Mesenchymal stem cell (in vitro differentiated cells and primary cell): ENCODE measurements at regions not wholly inside any gene's neighbourhood (a gene's known extent, or its start where the extent isn't known, plus 50 kb on each side); places are given as distances from the start of the nearest gene placed in this dataset.

Experiments used
- DNase-seq: peaks from one replicate; pipeline ENCODE4 v3.0.0-alpha.2; 2013
- H2AFZ ChIP-seq: one replicate; pipeline ENCODE4 v1.6.1; 2013; ENCODE audit warnings: low read depth, mild to moderate bottlenecking, control low read depth, inconsistent platforms, low read length, moderate library complexity
- H2AK5ac ChIP-seq: 2 replicates; pipeline ENCODE4 v1.6.1; 2013; ENCODE audit warnings: low read length, moderate library complexity, mild to moderate bottlenecking, inconsistent platforms; ENCODE audit not compliant: severe bottlenecking
- H2BK120ac ChIP-seq: one replicate; pipeline ENCODE4 v1.6.1; 2013; ENCODE audit warnings: low read depth, mild to moderate bottlenecking, inconsistent platforms, low read length, moderate library complexity
- H2BK12ac ChIP-seq, 2 experiments: one replicate each; pipeline ENCODE4 v1.6.1; 2013; ENCODE audit warnings: inconsistent platforms in 2 of 2, low read length in 2 of 2, mild to moderate bottlenecking in 2 of 2, moderate library complexity in 2 of 2, control low read depth in 1 of 2
- H2BK15ac ChIP-seq: one replicate; pipeline ENCODE4 v1.6.1; 2013; ENCODE audit warnings: mild to moderate bottlenecking, low read depth, inconsistent platforms; ENCODE audit not compliant: poor library complexity, severe bottlenecking
- H2BK5ac ChIP-seq: 2 replicates; pipeline ENCODE4 v1.6.1; 2013; ENCODE audit warnings: low read depth, mild to moderate bottlenecking, low read length, control low read depth, inconsistent platforms; ENCODE audit not compliant: poor library complexity, severe bottlenecking
- H3K14ac ChIP-seq, 2 experiments: one replicate each; pipeline ENCODE4 v1.6.1; 2013; ENCODE audit warnings: inconsistent platforms in 2 of 2, low read length in 2 of 2, control low read depth in 1 of 2, mild to moderate bottlenecking in 1 of 2, moderate library complexity in 1 of 2
- H3K18ac ChIP-seq, 2 experiments: one replicate each; pipeline ENCODE4 v1.6.1; 2013; ENCODE audit warnings: inconsistent platforms in 2 of 2, low read length in 2 of 2, control low read depth in 1 of 2, low read depth in 1 of 2, mild to moderate bottlenecking in 1 of 2
- H3K23ac ChIP-seq, 2 experiments: one replicate each; pipeline ENCODE4 v1.6.1; 2013; ENCODE audit warnings: inconsistent platforms in 2 of 2, low read length in 2 of 2, mild to moderate bottlenecking in 2 of 2, moderate library complexity in 2 of 2, control low read depth in 1 of 2
- H3K27ac ChIP-seq: 2 replicates; pipeline ENCODE4 v1.5.1; 2013; ENCODE audit warnings: mild to moderate bottlenecking, moderate library complexity, low read length, control low read depth, inconsistent platforms; ENCODE audit not compliant: poor library complexity, severe bottlenecking
- H3K27me3 ChIP-seq, 2 experiments: 2 replicates each; pipeline versions ENCODE4 v1.6.1 to v1.7.0; 2013; ENCODE audit warnings: low read length in 2 of 2, mild to moderate bottlenecking in 2 of 2, moderate library complexity in 2 of 2, control low read depth in 1 of 2, inconsistent platforms in 1 of 2; ENCODE audit not compliant: control insufficient read depth in 1 of 2, insufficient read depth in 1 of 2
- H3K36me3 ChIP-seq, 2 experiments: 2 replicates each; pipeline versions ENCODE4 v1.6.1 to v1.7.0; 2013; ENCODE audit warnings: low read length in 2 of 2, control low read depth in 1 of 2, inconsistent platforms in 1 of 2, low read depth in 1 of 2, mild to moderate bottlenecking in 1 of 2; ENCODE audit not compliant: insufficient read depth in 2 of 2, control insufficient read depth in 1 of 2
- H3K4ac ChIP-seq, 2 experiments: one replicate each; pipeline ENCODE4 v1.6.1; 2013; ENCODE audit warnings: inconsistent platforms in 2 of 2, low read length in 2 of 2, mild to moderate bottlenecking in 2 of 2, moderate library complexity in 2 of 2, control low read depth in 1 of 2, low read depth in 1 of 2
- H3K4me1 ChIP-seq: 2 replicates; pipeline ENCODE4 v1.6.1; 2013; ENCODE audit warnings: low read depth, low read length, control low read depth; ENCODE audit not compliant: control insufficient read depth, insufficient read depth
- H3K4me2 ChIP-seq: 2 replicates; pipeline ENCODE4 v1.6.1; 2013; ENCODE audit warnings: low read length, mild to moderate bottlenecking, inconsistent platforms; ENCODE audit not compliant: poor library complexity, severe bottlenecking
- H3K4me3 ChIP-seq, 2 experiments: 2 replicates each; pipeline versions ENCODE4 v1.5.1 to v1.7.0; 2013; ENCODE audit warnings: low read length in 2 of 2, mild to moderate bottlenecking in 2 of 2, control low read depth in 1 of 2, low read depth in 1 of 2; ENCODE audit not compliant: insufficient read depth in 1 of 2
- H3K79me1 ChIP-seq: replicated peaks from 2 replicates; pipeline ENCODE4 v1.6.1; 2013; ENCODE audit warnings: mild to moderate bottlenecking, control low read depth, low read length, inconsistent platforms; ENCODE audit not compliant: poor library complexity, severe bottlenecking
- H3K9ac ChIP-seq: 2 replicates; pipeline ENCODE4 v1.7.0; 2013; ENCODE audit warnings: mild to moderate bottlenecking, low read length, moderate library complexity
- H3K9me3 ChIP-seq: 2 replicates; pipeline ENCODE4 v1.7.0; 2013; ENCODE audit warnings: mild to moderate bottlenecking, low read length; ENCODE audit not compliant: control insufficient read depth
- H4K8ac ChIP-seq: one replicate; pipeline ENCODE4 v1.6.1; 2013; ENCODE audit warnings: inconsistent platforms, mild to moderate bottlenecking, low read length, moderate library complexity
- H4K91ac ChIP-seq: one replicate; pipeline ENCODE4 v1.6.1; 2013; ENCODE audit warnings: mild to moderate bottlenecking, low read length, inconsistent platforms
- WGBS: methylation state at CpG from one replicate; pipeline ENCODE4 v1.1.7; 2013; ENCODE audit warnings: mixed read lengths; 5-methylcytosine and 5-hydroxymethylcytosine counted together

DNA sequence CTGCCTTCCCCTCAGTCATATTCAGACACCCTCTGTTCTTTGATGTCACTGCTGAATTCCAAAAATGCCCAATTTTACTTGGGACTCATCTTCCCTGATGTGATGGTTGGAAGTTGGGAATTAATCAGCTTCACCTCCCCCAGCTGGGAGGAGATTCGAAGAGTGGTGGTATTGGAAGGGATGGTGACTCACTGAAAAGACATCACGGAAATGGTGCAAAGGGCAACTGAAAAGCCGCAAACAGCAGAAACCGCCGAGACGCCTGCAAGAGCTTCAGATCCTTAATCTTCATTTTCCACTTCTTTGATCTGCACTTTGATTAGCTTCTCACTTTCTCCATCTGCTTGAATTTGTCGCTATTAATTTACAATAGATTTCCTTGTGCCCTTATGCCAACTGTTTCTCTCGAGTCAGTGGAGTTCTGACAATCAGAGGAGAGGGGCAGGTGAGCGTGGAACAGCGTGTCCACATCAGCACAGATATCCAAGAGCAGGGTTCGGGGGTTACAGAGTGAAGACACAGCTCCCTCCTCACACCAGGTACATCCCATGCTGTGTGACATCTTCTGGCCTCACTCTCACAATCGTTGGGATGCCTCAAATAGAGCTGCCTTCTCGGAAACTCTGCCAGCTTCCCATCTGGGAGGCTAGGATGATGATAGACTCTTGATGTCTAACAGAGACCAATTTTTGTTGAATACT lies 325.4 kb downstream of the BRD1 start:
- Histone ChIP-seq H3K23ac (no peak overlapping the region), H2BK15ac (no peak overlapping the region), H3K4me3 (no peak overlapping the region), H2AK5ac (no peak overlapping the region), H3K27me3 (no peaks in the 10 kb centered on the region), H3K4me1 (peaks cover 3% of the 10 kb centered on the region), H3K79me1 (no peaks in the 10 kb centered on the region), H4K91ac (no peak overlapping the region), H2AFZ (no peak overlapping the region), H3K27ac (peak overlapping the region; percentile 64), H3K14ac (no peak overlapping the region), H4K8ac (no peak overlapping the region), H3K4ac (no peak overlapping the region), H3K36me3 (no peaks in the 10 kb centered on the region), H2BK5ac (no peak overlapping the region), H3K9me3 (peaks cover 24% of the 10 kb centered on the region), H3K4me2 (no peak overlapping the region), H2BK12ac (no peak overlapping the region), H2BK120ac (no peak overlapping the region), H3K9ac (no peak overlapping the region), H3K18ac (no peak overlapping the region)
- WGBS, result 51% methylated on average over 13 of the region's 13 CpGs
- peak; percentile 26 for DNase-seq

DNA sequence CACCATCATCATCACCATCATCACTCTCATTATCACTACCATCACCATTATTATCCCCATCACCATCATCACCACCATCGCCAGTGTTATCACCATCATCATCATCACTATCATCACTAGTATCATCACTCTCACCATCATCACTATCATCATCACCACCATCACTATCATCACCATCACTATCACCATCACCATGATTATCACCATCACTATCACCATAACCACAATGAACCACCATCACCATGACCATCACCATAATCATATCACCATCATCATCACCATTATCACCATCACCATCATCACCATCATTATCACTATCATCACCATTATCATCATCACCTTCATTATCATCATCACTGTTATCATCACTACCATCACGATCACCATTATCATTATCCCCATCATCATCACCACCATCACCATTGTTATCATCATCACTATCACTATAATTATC lies 326.7 kb downstream of the BRD1 start:
- H2BK5ac ChIP-seq, result no peak overlapping the region
- no peak overlapping the region for H3K9ac ChIP-seq
- DNase-seq, result no peak
- H2BK12ac ChIP-seq, result no peak overlapping the region
- H3K27me3 ChIP-seq, result no peaks in the 10 kb centered on the region
- no peak overlapping the region for H4K91ac ChIP-seq
- no peak overlapping the region for H2BK120ac ChIP-seq
- no peak overlapping the region for H3K27ac ChIP-seq
- no peaks in the 10 kb centered on the region for H3K79me1 ChIP-seq
- 90% methylated on average over 2 of the region's 2 CpGs for WGBS
- no peak overlapping the region for H3K18ac ChIP-seq
- no peaks in the 10 kb centered on the region for H3K36me3 ChIP-seq
- H3K9me3 ChIP-seq, result peaks cover 29% of the 10 kb centered on the region
- no peak overlapping the region for H3K4ac ChIP-seq
- no peak overlapping the region for H2AK5ac ChIP-seq
- H3K4me1 ChIP-seq, result peaks cover 3% of the 10 kb centered on the region
- no peak overlapping the region for H3K4me2 ChIP-seq
- H3K23ac ChIP-seq, result no peak overlapping the region
- H2BK15ac ChIP-seq, result no peak overlapping the region
- H3K14ac ChIP-seq, result no peak overlapping the region
- no peak overlapping the region for H2AFZ ChIP-seq
- no peak overlapping the region for H4K8ac ChIP-seq
- no peak overlapping the region for H3K4me3 ChIP-seq

DNA sequence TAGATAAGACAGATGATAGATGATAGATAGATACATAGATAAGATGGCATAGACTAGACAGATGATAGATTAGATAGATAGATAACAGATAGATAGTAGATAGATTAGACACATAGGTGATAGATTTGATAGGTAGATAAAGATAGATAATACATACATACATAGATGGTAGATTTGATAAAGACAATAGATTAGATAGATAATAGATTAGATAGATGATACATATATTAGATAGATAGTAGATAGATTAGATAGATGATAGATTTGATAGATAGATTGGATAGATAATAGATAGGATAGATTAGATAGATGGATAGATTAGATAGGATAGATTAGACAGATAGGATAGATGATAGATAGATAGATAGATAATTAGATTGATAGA lies 327.6 kb downstream of the BRD1 start:
- Histone ChIP-seq H3K4me3 (no peak overlapping the region), H2AK5ac (no peak overlapping the region), H3K9ac (no peak overlapping the region), H3K79me1 (no peaks in the 10 kb centered on the region), H2AFZ (no peak overlapping the region), H3K9me3 (peaks cover 28% of the 10 kb centered on the region), H3K18ac (no peak overlapping the region), H2BK5ac (no peak overlapping the region), H3K27me3 (no peaks in the 10 kb centered on the region), H3K27ac (no peak overlapping the region), H3K23ac (no peak overlapping the region), H4K8ac (no peak overlapping the region), H2BK12ac (no peak overlapping the region), H3K4ac (no peak overlapping the region), H3K36me3 (no peaks in the 10 kb centered on the region), H3K4me2 (no peak overlapping the region), H4K91ac (no peak overlapping the region), H3K4me1 (peaks cover 3% of the 10 kb centered on the region), H3K14ac (no peak overlapping the region), H2BK15ac (no peak overlapping the region), H2BK120ac (no peak overlapping the region)
- no peak for DNase-seq

DNA sequence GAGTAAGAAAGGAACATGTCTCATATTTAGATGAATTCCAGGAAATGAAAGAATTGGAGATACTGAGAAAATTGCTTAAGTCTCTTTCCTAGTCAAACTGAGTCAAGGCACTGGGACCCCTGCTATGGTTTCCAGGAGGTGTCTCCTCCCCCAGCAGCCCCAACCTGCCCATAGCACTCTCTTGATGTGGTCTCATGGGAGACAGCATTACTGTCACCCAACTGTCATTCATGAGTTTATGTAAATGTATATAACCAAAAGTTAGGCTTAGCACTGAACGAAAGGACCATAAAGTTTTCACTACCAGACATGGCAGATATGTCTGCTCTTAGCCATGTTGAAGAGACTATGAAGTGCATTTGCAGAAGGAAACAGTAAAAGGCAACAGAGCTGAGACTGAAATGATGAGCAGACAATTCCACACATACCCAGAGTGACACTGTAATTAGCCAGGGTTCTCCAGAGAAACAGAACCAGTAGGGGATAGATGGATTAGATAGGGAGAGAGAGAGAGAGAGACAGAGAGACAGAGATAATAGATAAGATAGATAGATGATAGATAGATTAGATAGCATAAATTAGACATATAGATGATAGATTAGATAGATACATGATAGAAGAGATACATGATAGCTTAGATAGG lies 328.1 kb downstream of the BRD1 start:
- no peak overlapping the region for H2BK15ac ChIP-seq
- peaks cover 25% of the 10 kb centered on the region for H3K9me3 ChIP-seq
- no peak overlapping the region for H2BK12ac ChIP-seq
- H4K8ac ChIP-seq, result no peak overlapping the region
- no peaks in the 10 kb centered on the region for H3K79me1 ChIP-seq
- WGBS, result 85% methylated on average over 1 of the region's 1 CpG
- no peak overlapping the region for H2AK5ac ChIP-seq
- H2AFZ ChIP-seq, result no peak overlapping the region
- no peak overlapping the region for H3K18ac ChIP-seq
- H3K27ac ChIP-seq, result no peak overlapping the region
- H3K27me3 ChIP-seq, result no peaks in the 10 kb centered on the region
- H3K23ac ChIP-seq, result no peak overlapping the region
- H2BK120ac ChIP-seq, result no peak overlapping the region
- H3K14ac ChIP-seq, result no peak overlapping the region
- no peak overlapping the region for H2BK5ac ChIP-seq
- no peak overlapping the region for H3K4me2 ChIP-seq
- no peak for DNase-seq
- H3K4ac ChIP-seq, result no peak overlapping the region
- H3K36me3 ChIP-seq, result no peaks in the 10 kb centered on the region
- H3K4me1 ChIP-seq, result peaks cover 3% of the 10 kb centered on the region
- H3K9ac ChIP-seq, result no peak overlapping the region
- no peak overlapping the region for H4K91ac ChIP-seq
- no peak overlapping the region for H3K4me3 ChIP-seq
